DMS 273 treated with DMSO at 0.1 percent for 48 hours (cell line): ENCODE measurements at regions not wholly inside any gene's neighbourhood (a gene's known extent, or its start where the extent isn't known, plus 50 kb on each side); places are given as distances from the start of the nearest gene placed in this dataset.
"Not testable (repeated sequence)": the region's sequence is repeated elsewhere in the genome, so short reads cannot be mapped to it uniquely, and the experiment has no call there.

Source experiments
- DNase-seq: peaks from one replicate; lab custom pipeline; 2025; lab: John Stamatoyannopoulos, UW

DNA sequence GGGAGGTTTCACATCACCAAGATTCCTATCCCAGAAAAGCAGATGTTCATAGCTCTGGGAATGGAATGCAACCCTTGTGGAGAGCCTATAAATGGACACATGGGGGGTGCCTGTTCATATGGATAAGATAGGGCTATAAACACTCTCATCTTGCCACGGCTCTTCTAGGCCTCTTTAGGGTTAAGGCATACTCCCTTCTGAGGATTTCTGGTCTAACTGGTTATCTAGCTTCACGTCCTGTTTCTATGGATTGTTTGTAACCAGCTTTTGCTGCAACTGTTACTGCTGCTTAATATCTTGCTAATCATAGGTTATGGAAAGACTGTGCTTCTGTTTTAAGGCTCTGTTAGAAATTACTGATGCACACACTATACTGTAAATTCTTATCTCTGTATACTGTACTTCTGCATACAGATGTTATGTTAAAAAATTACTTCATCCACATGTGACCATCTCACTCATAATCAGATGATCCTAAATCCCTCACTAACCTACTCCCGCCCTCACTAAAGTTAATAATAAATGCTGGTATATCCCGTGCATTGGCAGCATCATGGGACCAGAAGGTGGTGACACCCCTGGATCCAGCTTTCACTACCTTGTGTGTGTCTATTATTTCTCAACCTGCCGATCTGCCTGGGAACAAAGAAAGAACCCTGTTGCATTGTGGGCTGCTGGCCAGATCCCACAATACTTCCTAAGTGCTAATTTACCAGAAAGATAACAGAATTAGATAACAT, 68.7 kb downstream of the PRKAB2 start:
- DNase-seq: not testable (repeated sequence)

DNA sequence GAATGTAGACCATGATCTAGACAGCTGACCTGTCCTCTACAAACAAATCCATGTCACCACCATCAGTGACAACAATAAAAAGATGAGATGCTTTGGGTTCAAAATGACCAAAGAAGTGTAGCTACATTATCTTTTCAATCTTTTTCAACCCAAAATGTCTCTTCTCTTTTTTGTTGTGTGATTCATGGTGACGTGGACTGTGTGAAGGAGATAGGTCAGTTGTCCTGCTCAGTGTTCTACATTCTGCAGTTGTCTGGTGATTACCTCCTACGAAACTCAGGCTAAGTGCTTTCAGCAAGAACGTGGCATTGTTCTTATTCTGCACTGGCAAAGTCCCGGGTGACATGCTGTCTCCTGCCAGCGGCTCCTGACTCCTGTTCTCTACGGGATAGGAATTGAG, 73.1 kb downstream of the PRKAB2 start:
- DNase-seq: no peak

DNA sequence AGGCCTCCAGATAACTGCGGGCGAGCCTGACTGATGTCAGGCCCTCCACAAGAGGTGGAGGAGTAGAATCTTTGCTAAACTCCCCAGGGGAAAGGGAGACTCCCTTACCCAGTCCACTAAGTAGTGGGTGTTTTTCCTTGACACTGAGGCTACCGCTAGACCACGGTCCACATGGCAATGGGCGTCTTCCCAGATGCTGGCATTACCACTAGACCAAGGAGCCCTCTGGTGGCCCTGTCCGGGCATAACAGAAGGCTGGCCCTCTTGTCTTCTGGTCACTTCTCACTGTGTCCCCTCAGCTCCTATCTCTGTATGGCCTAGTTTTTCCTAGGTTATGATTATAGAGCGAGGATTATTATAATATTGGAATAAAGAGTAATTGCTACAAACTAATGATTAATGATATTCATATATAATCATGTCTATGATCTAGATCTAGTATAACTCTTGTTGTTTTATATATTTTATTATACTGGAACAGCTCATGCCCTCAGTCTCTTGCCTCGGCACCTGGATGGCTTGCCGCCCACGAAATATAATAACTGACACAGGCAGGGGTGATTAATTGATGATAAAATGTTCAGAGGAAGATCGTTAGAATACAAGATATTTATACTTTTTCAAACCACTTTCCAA, 73.8 kb downstream of the PRKAB2 start:
- DNase-seq: not testable (repeated sequence)

DNA sequence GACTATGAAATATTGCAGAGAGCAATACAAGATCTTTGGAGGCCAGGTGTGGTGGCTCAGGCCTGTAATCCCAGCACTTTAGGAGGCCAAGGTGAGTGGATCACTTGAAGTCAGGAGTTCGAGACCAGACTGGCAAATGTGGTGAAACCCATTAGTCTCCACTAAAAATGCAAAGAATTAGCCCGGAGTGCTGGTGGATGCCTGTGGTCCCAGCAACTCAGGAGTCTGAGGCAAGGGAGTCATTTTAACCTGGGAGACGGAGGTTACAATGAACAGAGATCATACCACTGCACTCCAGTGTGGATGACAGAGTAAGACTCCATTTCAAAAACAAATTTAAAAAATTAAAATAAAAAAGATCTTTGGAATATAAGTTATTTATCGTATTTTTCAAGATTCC, 76.6 kb downstream of the PRKAB2 start:
- DNase-seq: no peak

DNA sequence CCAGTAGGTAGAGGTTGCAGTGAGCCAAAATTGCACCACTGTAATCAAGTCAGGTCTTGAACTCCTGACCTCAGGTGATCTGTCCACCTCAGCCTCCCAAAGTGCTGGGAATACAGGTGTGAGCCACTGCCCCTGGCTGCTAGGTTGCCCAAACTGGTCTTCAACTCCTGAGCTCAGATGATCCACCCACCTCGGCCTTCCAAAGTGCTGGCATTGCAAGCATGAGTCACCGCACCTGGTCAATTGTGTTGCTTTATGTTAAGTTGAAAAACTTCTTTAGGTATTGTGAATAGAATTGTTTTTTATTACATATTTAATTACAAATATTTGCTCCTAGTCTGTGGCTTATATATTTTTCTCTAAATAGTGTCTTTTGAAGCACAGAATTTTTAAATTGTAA, 80.5 kb downstream of the PRKAB2 start:
- DNase-seq: no peak

DNA sequence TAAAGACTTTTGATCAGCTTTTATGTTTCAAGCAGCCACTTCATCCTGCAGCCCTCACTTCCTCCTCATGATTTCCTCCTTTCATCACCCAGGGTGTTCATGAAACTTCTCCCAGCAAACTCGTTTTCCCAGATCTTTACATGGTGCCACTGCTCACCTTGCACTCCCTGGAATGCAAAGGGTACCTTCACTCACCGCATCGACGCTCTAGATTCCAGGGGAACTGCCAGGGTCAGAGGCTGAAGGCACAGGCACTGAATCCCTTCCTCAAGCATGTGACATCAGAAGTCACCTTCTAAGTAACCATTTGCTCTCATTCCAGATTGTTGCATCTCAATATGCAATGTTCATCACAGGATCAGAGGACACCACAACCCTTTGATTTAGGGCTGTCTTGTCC, 82.8 kb downstream of the PRKAB2 start:
- DNase-seq: no peak

DNA sequence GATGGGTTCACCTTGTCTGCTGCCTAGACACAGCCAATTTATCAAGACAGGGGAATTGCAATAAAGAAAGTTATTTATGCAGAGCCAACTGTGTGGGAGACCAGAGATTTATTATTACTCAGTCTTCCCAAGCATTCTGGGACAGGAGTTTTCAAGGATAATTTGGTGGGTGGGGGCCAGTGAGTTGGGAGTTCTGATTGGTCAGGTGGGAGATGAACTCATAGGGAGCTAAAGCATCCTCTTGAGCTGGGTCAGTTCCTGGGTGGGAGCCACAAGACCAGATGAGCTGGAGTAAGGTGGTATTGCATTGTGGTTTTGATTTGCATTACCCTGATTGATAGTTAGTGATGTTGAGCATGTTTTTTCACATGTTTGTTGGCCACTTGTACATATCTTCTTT, 86.1 kb downstream of the PRKAB2 start:
- DNase-seq: no peak

DNA sequence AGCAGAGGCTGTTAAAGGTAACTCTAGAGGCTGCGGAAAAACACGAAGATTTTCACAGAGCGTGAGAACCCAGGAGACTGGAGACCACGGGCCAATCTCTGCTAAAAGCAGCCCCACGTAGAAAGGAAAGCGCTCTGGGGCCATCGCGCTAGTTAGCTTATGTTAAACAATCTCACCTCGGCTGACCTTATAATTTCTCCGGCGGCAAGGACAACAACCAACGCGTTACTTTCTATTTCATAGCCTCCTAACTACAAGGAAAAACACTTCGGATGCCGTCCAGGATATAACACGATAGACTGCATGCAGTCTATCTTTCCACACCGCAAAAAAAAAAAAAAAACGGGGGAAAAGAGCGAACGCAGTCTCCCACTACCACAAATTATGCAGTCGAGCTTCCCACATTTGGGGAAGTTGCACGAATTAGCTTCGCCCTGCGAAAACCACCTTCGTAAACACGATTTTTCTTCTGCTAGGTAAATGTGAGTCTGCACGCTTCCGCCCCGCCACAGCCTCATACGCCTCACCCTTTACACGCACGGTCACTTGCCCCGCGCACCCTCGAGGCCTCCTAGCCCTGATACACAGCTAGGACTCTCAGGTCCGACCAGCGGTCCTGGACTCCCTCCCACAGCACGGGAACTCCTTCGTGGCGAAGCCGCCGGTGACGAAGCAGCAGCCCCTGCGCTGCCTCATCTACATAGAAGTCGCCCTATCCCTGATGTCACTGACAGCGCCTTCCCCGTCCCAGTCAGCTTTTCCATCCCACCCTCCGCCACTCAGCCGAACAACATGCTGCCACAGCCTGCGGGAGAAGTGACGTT, 87.8 kb downstream of the PRKAB2 start:
- peak; percentile 91 for DNase-seq

DNA sequence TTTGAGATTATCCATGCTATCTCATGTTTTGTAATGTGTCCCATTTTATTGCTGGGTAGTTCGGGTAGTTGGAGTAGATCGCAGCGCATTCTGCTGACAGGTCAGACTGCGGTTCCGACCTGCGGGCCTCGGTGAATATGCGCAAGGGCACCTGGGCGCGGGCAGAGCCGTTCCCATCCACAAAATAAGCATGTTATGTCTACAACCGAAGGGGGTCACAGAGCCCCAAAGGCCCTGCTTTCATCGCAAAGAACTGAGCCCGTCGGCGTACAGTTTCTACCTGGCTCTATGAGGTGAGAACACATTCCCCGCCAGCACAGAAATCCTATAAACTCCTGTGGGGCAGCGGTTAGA, 88.4 kb downstream of the PRKAB2 start:
- no peak for DNase-seq

DNA sequence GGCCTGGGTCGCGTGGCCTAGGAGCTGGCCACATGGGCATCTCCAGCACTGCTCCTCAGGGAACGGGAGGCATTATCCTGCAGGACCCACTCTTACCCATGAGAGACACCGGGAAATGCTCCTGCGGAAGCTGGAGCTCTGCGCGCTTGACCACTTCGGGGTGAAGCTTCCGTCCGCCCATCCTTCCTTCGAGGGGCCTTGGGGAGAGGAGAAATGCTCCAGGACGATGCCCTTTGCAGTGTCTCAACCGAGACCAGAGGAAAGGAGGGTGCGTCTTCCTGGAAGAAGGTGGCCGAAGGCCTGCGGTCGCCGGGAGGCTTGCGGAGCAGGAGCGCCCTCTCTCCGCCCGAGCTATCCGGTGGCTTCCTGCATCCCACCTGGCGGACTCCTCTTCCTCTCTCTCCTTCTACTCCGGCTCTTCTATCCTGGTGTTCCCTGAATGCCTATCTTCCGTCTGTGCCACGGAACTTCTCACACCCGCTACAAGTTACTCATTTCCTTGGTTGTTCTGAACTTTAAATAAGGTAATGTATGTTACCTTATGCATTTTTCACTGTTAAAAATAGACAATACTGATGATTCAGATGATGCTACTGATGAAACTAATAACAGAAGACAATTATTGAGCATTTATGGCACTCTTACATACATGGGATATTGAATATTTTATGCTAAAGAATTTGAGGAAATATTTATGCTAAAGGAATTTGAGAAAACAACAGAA, 91.4 kb downstream of the PRKAB2 start:
- DNase-seq: no peak

DNA sequence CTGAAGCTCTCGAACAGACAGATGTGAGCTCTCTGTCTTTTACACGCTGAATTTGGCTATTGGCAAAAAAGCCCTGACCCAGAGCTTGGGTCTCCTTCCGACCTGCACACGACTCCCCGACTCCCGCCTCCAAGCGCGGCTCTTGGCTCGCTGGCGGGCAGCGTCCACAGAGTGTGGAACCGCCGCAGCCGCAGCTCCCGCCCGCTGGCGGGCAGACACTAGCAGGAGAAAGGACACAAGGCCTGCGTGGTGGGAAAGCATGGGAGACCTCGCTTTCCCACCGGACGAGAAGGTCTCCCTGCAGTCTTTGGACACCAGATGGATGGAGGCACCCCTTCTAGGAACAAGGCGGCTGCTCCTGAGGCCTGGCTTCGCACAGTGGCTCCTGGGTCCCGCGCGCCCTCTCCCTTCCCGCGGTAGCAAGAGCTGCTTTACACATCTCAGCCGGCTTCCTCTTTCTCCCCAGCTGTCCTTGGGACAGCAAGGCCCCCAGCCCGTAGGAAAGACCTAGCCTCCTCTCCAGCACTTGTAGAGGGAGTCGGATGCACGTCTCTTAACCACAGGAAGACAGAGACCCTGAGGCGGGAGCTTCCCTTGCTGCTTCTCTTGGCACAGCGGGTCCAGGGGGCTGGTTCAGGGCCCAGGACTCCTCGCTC, 92.1 kb downstream of the PRKAB2 start:
- DNase-seq: no peak

DNA sequence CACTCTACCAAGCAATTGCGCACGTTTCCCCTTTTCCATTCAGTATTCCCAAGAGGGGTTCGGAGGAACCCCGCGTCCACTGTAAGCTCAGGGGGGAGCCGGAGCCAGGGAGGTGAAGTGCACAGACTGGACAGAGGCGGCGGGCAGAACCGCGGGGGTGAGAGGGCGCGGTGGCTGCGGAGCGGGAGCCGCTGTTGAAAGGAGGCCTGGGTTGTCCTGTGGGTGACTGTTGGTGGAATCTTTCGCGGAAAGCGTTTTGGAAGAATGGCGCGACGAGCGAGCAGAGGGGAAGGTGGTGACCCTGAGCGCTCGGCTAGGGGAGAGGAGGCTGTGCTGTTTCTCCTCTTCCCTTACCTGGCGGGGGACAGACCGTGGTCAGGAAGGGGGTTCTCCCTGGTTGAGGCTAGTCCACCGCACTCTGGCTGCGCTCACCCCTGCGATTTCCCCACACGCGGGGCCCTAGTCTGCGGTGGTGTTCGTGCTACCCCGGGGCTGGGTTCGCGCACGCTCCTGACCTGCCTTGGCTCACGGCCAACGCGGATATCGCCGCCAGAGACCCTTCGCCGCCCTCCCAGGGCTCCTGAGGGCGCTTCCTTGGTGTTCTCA, 92.8 kb downstream of the PRKAB2 start:
- DNase-seq: no peak

DNA sequence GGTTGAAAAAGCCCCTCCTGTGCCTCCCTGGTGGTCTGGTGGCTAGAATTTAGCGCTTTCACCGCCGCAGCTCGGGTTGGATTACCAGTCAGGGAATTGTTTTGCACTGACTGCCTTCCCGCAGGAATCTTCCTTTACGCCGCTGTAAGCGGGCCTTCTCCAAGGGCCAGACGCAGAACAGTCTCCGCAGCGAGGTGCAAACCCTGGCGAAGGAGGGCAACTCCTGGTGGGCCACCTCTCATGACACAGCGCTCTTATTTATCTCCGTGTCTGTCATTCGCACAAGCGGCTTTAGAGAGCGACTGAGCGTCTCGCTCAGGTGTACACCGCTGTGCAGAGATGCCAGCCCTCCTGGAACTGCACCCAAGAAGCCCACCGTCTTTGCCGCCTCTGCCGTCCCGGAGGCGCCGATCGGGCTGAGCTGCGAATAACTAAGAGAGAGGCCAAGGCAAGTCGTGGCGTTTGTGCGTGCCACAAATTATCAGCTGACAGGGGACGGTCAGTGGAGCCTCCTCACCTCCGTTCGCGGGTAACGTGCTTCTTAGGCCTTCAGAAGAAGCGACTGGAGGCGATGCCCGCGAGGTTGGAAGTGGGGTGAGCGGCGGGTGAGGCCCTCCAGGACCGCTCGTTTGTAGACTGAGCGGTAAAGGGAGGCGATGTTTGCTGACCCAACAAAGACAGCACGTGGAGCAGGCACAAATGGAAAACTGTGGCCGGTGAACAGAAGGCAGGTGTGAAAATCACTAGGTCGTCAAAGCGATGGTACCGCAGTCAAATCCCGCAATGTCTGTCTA, 93.5 kb downstream of the PRKAB2 start:
- DNase-seq: no peak

DNA sequence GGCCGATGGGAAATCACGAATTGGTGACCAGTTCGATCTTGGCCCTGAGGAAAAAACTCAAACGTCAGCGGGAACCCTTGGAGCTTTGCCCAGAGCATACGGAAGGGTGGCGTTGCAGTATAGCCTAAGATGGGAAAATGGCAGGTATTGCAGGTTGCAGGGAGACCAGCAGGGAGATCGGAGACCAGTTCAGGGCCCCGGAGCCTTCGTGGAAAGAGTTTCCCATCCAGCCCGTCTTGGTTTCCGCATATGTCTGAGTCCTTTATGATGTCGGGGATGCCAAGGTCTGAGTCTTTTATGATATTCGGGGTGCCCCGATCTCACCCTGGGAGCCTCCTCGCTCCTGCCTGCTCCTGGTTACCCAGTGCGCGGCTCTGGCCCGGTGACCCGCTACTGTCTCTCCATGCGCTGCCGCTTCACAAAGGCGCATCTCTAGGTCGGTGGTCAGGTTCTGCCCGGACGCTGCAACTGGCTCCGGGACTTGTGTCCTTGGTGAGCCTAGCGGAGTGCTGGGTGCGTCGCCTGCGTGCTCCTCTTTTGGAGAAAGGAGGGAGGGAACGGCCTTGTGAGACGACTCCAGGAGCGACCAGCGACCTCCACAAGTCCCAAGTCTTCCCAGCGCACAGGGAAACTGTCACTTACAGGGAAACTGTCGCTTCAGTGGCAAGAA, 94.2 kb downstream of the PRKAB2 start:
- no peak for DNase-seq

DNA sequence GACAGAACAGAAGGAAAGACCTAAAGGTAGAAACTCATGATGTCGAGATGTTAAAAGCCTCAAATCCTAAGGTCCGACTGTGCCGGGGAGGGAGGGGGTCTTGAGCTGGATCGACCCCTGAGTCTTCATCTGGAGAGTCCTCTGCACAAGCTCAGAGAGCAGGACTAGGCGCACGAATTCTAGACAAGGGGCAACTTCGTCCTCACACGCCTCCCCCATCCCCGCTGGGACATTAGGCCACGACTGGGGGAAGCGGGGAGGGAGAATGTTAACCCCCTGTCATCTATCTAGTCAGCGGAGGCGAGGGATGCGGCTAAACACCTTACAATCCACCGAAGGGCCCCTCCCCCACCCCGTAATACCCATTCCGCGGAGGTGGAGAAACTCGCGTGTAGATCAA, 94.7 kb downstream of the PRKAB2 start:
- DNase-seq: no peak

DNA sequence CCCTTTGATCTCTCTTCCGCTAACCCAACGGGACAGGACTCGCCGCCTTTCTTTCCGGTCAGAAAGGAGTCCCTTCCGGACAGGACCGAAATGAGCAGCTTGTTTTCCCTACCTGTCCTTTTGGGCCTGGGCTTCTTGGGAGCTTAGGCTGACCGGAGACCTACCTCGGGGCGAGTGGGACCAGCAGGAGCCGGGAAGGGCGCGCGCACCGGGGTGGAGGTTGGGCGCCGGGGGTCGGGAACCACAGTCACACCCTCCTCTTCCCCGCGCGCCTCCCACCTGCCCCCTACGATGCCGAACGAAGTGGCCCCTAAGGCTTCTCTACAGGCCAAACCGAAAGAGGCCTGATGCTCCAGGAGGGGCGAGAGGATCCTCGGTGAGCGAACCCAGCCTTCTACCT, 95.2 kb downstream of the PRKAB2 start:
- no peak for DNase-seq

DNA sequence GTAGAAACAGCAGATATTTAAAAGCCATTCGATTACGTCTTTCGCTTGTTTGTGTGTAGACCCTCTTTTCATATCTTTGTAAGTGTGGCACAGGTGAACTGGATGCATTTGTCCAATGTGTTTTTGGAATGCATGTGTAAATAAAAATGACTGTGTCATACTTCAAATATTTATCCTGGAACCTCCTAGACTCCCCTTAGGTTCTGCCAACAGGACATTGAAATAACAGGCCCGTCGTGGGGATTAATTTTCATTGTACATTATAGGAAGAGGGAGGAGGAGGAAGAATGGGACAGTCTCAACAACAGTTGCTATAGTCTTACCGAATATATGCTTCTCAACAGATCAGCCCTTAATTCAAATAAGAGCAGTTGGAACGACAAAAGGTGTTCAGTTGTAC, 95.8 kb downstream of the PRKAB2 start:
- no peak for DNase-seq

DNA sequence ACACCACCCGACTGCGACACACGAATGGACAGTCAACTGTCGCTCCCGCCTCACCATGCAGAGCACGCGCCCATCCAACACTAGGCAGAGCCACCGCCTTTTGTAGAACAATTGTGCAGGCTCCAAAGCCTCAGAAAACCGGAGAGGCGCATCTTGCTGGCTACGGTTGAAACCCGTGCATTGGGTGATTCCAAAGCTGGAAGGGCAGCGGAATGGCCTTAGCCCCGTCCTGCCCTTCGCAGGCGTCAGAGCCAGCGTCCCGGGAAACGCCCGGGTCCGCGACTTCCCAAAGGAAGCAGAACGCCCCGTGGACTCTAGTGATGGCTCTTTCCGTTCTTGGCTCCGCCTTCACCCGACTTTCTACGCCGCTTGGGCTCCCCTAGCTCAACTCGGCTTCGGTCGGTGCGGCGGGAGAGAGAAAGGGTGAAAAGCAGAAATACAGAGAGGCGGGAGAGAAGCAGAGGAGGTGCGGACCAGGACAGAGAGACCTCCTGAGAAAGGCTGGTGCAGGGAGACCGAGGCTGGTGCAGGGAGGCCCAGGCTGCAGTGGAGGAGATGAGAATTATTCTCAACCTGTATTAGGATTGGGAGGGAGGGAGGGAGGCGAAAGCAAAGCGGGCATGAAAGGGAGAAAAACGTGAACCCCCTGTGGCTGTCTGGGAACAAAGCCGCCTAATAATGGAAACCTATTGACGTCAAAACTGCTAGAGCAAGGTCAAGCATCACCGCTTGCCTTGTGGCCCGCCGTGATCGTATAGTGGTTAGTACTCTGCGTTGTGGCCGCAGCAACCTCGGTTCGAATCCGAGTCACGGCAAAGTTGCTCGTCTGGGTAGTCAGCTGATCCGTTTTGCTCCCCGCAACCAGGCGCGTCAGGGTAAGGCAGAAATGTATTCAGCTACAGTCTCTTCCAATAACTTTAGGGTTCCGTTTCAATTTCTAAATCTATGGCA, 99.5 kb downstream of the PRKAB2 start:
- DNase-seq: no peak

DNA sequence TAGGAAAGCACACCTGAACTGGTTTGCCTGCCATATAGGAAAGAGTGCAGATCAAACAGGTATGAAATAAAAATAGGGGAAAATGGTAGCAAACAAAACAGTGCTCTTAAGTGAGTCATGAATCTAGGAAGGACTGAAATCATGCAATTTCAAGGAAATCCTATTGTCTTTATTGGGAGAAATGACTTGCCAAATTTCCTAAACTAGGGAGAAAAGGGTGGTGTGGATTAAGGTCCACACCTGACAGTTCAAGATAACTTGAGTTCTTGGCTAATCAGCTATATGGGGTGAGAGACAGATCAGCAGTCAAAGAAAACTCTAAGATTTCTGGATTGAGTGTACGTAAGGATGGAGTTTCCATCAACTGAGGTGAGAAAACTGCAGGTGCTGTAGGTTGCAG, 101.1 kb downstream of the PRKAB2 start:
- no peak for DNase-seq
